Body of pancreas (tissue), 4 donors: ENCODE measurements at regions not wholly inside any gene's neighbourhood (a gene's known extent, or its start where the extent isn't known, plus 50 kb on each side); places are given as distances from the start of the nearest gene placed in this dataset.

Source experiments
- ATAC-seq: fragments of 150-250 bp; one replicate; pipeline ENCODE4 v1.9.1; 2016
- DNase-seq, 4 donors: peaks; one replicate each; pipeline ENCODE4 v3.0.0-alpha.2; 2019
- H3K27ac ChIP-seq, 4 donors: fragments of 200-600 bp; sonication (generic); 1 replicate in 3 of 4; 2 replicates in 1 of 4; pipeline versions ENCODE4 v1.5.1 to v1.6.1; 2016 to 2019; ENCODE audit warnings: mild to moderate bottlenecking in 1 of 4, mixed read lengths in 1 of 4, moderate library complexity in 1 of 4
- H3K27me3 ChIP-seq, 2 donors: fragments of 200-600 bp; sonication (generic); one replicate each; pipeline ENCODE4 v1.6.0; 2016; ENCODE audit warnings: mild to moderate bottlenecking in 1 of 2
- H3K36me3 ChIP-seq, 2 donors: fragments of 200-600 bp; sonication (generic); replicated peaks in 1 of 2; 2 replicates each; pipeline ENCODE4 v1.5.1; 2016; ENCODE audit warnings: low read depth in 2 of 2; ENCODE audit not compliant: insufficient read depth in 1 of 2
- H3K4me1 ChIP-seq: fragments of 200-600 bp; sonication (generic); one replicate; pipeline ENCODE4 v1.6.0; 2016
- H3K4me3 ChIP-seq, 2 donors: fragments of 200-600 bp; sonication (generic); 1 replicate in 1 of 2; 2 replicates in 1 of 2; pipeline ENCODE4 v1.5.1; 2016 to 2019
- H3K9me3 ChIP-seq, 3 donors: fragments of 200-600 bp; sonication (generic); 1 replicate in 2 of 3; 2 replicates in 1 of 3; pipeline ENCODE4 v1.5.1; 2016
- POLR2A ChIP-seq, 3 donors: fragments of 450-650 bp; IDR thresholded peaks; one replicate each; pipeline ENCODE4 v1.6.1; 2016; ENCODE audit warnings: antibody characterized with exemption in 3 of 3, mild to moderate bottlenecking in 2 of 3
- WGBS, 2 donors: methylation state at CpG; one replicate each; pipeline ENCODE4 v1.1.5; 2017; 5-methylcytosine and 5-hydroxymethylcytosine counted together
- intact Hi-C: fragments of 100-400 bp; cut with DNase I; formaldehyde crosslinking; loops from one replicate; pipeline ENCODE4 v1.15.1; 2023
- TF ChIP-seq, protein P1 (sequence below), 7 experiments: fragments of 450-650 bp in 4 of 7; fragments of 200-600 bp in 3 of 7; sonication (generic) in 3 of 7; IDR thresholded peaks; one replicate each; pipeline ENCODE4 v1.5.1; 2016 to 2019; ENCODE audit warnings: antibody characterized with exemption in 7 of 7

- no peak overlapping the region for H3K4me3 ChIP-seq
- H3K27ac ChIP-seq, result no peak overlapping the region
- no peaks in the 10 kb centered on the region for H3K27me3 ChIP-seq
- H3K36me3 ChIP-seq, result no peaks in the 10 kb centered on the region
- TF ChIP-seq, protein P1, sequence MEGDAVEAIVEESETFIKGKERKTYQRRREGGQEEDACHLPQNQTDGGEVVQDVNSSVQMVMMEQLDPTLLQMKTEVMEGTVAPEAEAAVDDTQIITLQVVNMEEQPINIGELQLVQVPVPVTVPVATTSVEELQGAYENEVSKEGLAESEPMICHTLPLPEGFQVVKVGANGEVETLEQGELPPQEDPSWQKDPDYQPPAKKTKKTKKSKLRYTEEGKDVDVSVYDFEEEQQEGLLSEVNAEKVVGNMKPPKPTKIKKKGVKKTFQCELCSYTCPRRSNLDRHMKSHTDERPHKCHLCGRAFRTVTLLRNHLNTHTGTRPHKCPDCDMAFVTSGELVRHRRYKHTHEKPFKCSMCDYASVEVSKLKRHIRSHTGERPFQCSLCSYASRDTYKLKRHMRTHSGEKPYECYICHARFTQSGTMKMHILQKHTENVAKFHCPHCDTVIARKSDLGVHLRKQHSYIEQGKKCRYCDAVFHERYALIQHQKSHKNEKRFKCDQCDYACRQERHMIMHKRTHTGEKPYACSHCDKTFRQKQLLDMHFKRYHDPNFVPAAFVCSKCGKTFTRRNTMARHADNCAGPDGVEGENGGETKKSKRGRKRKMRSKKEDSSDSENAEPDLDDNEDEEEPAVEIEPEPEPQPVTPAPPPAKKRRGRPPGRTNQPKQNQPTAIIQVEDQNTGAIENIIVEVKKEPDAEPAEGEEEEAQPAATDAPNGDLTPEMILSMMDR (IDR thresholded peaks at IDR 0.05), result no peak
- TF ChIP-seq POLR2A (IDR thresholded peaks at IDR 0.05), result no peak
- no peaks in the 10 kb centered on the region for H3K4me1 ChIP-seq
- intact Hi-C loops, result no loop called here
- no peaks in the 10 kb centered on the region for H3K9me3 ChIP-seq
- DNase-seq (no peak), ATAC-seq (no peak)
- 58 to 82% methylated on average over 4 of the region's 4 CpGs for WGBS, 2 donors
Measured at GRCh38 chr2:150977296-150977695, 284.4 kb downstream of the RBM43 start.

DNA sequence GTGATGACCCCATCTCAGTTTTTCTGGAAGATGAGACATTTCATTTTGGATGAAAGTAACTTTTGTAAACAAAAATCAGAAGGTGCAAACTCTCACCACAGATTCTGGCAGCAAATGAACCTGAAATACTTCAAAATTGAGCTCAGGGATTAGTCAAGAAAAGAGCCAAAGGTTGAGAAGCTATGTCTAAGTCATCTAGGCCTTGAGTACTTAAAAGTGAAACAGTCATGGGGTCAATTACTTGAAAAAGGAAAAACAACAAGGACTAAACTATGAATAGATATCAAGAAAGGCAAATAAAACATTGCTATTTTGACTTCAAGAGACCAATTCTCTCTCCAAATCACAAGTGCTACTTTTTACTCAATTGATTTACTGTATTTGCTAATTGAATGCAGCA, 285.1 kb downstream of the RBM43 start:
- ATAC-seq (no peak), DNase-seq (no peak)
- Histone ChIP-seq H3K27me3 (no peaks in the 10 kb centered on the region), H3K4me3 (no peak overlapping the region), H3K9me3 (no peaks in the 10 kb centered on the region), H3K4me1 (no peaks in the 10 kb centered on the region), H3K27ac (no peak overlapping the region), H3K36me3 (no peaks in the 10 kb centered on the region)
- intact Hi-C loops, result no loop called here
- TF ChIP-seq POLR2A (IDR thresholded peaks at IDR 0.05), result no peak
- TF ChIP-seq, protein P1 (IDR thresholded peaks at IDR 0.05), result no peak

- Histone ChIP-seq H3K4me1 (no peaks in the 10 kb centered on the region), H3K9me3 (no peaks in the 10 kb centered on the region), H3K27me3 (no peaks in the 10 kb centered on the region), H3K4me3 (no peak overlapping the region), H3K27ac (no peak overlapping the region), H3K36me3 (no peaks in the 10 kb centered on the region)
- TF ChIP-seq POLR2A (IDR thresholded peaks at IDR 0.05), result no peak
- TF ChIP-seq, protein P1 (IDR thresholded peaks at IDR 0.05), result no peak
- intact Hi-C loops, result no loop called here
- ATAC-seq (no peak), DNase-seq (no peak)
Measured at GRCh38 chr2:150974864-150975263, 286.8 kb downstream of the RBM43 start.

DNA sequence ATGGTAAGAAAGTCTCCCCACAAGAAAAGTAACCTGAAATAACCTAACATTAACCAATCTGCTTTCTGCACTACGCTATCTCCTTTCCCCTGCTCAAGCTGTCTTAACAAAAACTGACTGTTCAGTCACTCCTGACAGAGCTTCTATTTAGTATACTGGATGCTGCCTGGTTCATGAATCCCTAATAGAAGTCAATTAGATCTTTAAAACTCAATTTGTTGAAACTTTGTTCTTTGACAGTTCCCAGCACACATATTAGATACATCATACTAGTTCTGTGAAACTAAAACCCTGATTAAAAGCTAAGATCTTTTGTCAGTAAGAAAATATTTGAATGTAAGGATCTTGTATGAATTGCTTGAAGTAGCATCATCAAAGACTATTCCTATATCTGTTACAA, 287.4 kb downstream of the RBM43 start:
- ATAC-seq (no peak), DNase-seq (no peak)
- Histone ChIP-seq H3K27ac (no peak overlapping the region), H3K4me1 (no peaks in the 10 kb centered on the region), H3K27me3 (no peaks in the 10 kb centered on the region), H3K4me3 (no peak overlapping the region), H3K36me3 (no peaks in the 10 kb centered on the region), H3K9me3 (no peaks in the 10 kb centered on the region)
- intact Hi-C loops, result no loop called here
- WGBS, 2 donors, result 57 to 58% methylated on average over 1 of the region's 1 CpG
- TF ChIP-seq, protein P1 (IDR thresholded peaks at IDR 0.05), result no peak
- no peak for TF ChIP-seq POLR2A (IDR thresholded peaks at IDR 0.05)

GRCh38 chr2:150971910-150972309, 289.8 kb downstream of the RBM43 start:
- Histone ChIP-seq H3K36me3 (no peaks in the 10 kb centered on the region), H3K27me3 (no peaks in the 10 kb centered on the region), H3K27ac (no peak overlapping the region), H3K9me3 (no peaks in the 10 kb centered on the region), H3K4me1 (no peaks in the 10 kb centered on the region), H3K4me3 (no peak overlapping the region)
- WGBS, 2 donors, result 32 to 34% methylated on average over 3 of the region's 3 CpGs
- TF ChIP-seq, protein P1 (IDR thresholded peaks at IDR 0.05), result no peak
- no peak for TF ChIP-seq POLR2A (IDR thresholded peaks at IDR 0.05)
- DNase-seq (no peak), ATAC-seq (no peak)
- intact Hi-C loops, result no loop called here
